ENCODE measurements at regions not wholly inside any gene's neighbourhood (a gene's known extent, or its start where the extent isn't known, plus 50 kb on each side); places are given as distances from the start of the nearest gene placed in this dataset.

DNA sequence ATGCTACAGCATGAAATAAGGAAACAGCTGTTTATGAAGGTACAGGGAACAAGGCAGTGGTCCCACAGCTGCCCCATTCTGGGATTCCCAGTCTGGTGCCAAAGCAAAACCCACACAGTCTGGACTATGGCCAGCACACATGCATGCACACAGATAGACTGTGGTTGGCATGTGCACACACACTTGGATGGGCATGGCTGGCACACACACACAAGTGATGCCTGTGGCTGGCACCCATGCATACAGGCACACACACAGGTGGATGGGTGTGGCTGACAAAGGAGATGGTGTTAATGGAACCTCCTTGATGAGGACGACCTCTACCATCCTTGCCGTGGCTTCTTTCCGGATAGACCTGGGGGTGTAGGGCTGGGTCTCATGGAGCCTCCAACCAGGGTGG is 114.0 kb upstream of the LYZL2 start:
- TF ChIP-seq POLR2AphosphoS5 (IDR thresholded peaks at IDR 0.05; ENCODE audit: low read depth, low read length): no peak
- TF ChIP-seq, protein P1, sequence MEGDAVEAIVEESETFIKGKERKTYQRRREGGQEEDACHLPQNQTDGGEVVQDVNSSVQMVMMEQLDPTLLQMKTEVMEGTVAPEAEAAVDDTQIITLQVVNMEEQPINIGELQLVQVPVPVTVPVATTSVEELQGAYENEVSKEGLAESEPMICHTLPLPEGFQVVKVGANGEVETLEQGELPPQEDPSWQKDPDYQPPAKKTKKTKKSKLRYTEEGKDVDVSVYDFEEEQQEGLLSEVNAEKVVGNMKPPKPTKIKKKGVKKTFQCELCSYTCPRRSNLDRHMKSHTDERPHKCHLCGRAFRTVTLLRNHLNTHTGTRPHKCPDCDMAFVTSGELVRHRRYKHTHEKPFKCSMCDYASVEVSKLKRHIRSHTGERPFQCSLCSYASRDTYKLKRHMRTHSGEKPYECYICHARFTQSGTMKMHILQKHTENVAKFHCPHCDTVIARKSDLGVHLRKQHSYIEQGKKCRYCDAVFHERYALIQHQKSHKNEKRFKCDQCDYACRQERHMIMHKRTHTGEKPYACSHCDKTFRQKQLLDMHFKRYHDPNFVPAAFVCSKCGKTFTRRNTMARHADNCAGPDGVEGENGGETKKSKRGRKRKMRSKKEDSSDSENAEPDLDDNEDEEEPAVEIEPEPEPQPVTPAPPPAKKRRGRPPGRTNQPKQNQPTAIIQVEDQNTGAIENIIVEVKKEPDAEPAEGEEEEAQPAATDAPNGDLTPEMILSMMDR (IDR thresholded peaks at IDR 0.05; ENCODE audit: control extremely low read depth in 1 of 3, insufficient read depth in 1 of 3, low read depth in 1 of 3, low read length in 3 of 3): no peak
- TF ChIP-seq, protein P2, sequence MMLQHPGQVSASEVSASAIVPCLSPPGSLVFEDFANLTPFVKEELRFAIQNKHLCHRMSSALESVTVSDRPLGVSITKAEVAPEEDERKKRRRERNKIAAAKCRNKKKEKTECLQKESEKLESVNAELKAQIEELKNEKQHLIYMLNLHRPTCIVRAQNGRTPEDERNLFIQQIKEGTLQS (IDR thresholded peaks at IDR 0.05; ENCODE audit: insufficient read depth, low read depth, low read length): no peak
- TF ChIP-seq TBP (IDR thresholded peaks at IDR 0.05; ENCODE audit: low read depth, low read length): no peak
- TF ChIP-seq SIN3A (conservative IDR thresholded peaks at IDR 0.05 in 1 of 2, IDR thresholded peaks at IDR 0.05 in 1 of 2; ENCODE audit: low read depth in 1 of 2, low read length in 2 of 2): no peak
- no peak for TF ChIP-seq RFX5 (IDR thresholded peaks at IDR 0.05; ENCODE audit: borderline replicate concordance, low read depth, low read length)
- TF ChIP-seq KDM1A (IDR thresholded peaks at IDR 0.05; ENCODE audit: borderline replicate concordance, low read length): no peak
- TF ChIP-seq SP1 (IDR thresholded peaks at IDR 0.05; ENCODE audit: low read depth, low read length): no peak
- no peak for TF ChIP-seq RAD21 (IDR thresholded peaks at IDR 0.05 in 1 of 2, conservative IDR thresholded peaks at IDR 0.05 in 1 of 2; ENCODE audit: low read depth in 2 of 2, low read length in 2 of 2)
- TF ChIP-seq EZH2 (IDR thresholded peaks at IDR 0.05; ENCODE audit: low read depth, low read length, severe bottlenecking): no peak
- TF ChIP-seq EGR1 (IDR thresholded peaks at IDR 0.05; ENCODE audit: borderline replicate concordance, low read depth, low read length): no peak
- TF ChIP-seq POLR2A (IDR thresholded peaks at IDR 0.05; ENCODE audit: control extremely low read depth in 1 of 2, low read depth in 2 of 2, low read length in 2 of 2): no peak
- TF ChIP-seq RXRA (IDR thresholded peaks at IDR 0.05; ENCODE audit: insufficient read depth, low read depth, low read length): no peak
- TF ChIP-seq EP300 (IDR thresholded peaks at IDR 0.05; ENCODE audit: borderline replicate concordance in 1 of 2, low read depth in 2 of 2, low read length in 2 of 2): no peak

Measured in H1 (cell line).